Fibroblast of villous mesenchyme (primary cell): ENCODE measurements at regions not wholly inside any gene's neighbourhood (a gene's known extent, or its start where the extent isn't known, plus 50 kb on each side); places are given as distances from the start of the nearest gene placed in this dataset.
A peak's percentile ranks its signal among the peaks of the same experiment; 100 is the strongest.

ENCODE experiments used
- DNase-seq: peaks from one replicate; pipeline ENCODE4 v3.0.0-alpha.2; 2010; ENCODE audit warnings: low read depth
- H3K4me3 ChIP-seq: 2 replicates; pipeline ENCODE4 v1.5.1; 2011; ENCODE audit warnings: low read depth, mild to moderate bottlenecking, low read length
- TF ChIP-seq, protein P1 (sequence below): IDR thresholded peaks from 2 replicates; pipeline ENCODE4 v1.5.1; 2012; ENCODE audit warnings: low read depth, mild to moderate bottlenecking, low read length; ENCODE audit not compliant: insufficient read depth

GRCh38 chr3:73855813-73856212, 231.1 kb upstream of the PDZRN3 start:
- DNase-seq = no peak
- TF ChIP-seq, protein P1, sequence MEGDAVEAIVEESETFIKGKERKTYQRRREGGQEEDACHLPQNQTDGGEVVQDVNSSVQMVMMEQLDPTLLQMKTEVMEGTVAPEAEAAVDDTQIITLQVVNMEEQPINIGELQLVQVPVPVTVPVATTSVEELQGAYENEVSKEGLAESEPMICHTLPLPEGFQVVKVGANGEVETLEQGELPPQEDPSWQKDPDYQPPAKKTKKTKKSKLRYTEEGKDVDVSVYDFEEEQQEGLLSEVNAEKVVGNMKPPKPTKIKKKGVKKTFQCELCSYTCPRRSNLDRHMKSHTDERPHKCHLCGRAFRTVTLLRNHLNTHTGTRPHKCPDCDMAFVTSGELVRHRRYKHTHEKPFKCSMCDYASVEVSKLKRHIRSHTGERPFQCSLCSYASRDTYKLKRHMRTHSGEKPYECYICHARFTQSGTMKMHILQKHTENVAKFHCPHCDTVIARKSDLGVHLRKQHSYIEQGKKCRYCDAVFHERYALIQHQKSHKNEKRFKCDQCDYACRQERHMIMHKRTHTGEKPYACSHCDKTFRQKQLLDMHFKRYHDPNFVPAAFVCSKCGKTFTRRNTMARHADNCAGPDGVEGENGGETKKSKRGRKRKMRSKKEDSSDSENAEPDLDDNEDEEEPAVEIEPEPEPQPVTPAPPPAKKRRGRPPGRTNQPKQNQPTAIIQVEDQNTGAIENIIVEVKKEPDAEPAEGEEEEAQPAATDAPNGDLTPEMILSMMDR = no peak
- no peak overlapping the region for H3K4me3 ChIP-seq

DNA sequence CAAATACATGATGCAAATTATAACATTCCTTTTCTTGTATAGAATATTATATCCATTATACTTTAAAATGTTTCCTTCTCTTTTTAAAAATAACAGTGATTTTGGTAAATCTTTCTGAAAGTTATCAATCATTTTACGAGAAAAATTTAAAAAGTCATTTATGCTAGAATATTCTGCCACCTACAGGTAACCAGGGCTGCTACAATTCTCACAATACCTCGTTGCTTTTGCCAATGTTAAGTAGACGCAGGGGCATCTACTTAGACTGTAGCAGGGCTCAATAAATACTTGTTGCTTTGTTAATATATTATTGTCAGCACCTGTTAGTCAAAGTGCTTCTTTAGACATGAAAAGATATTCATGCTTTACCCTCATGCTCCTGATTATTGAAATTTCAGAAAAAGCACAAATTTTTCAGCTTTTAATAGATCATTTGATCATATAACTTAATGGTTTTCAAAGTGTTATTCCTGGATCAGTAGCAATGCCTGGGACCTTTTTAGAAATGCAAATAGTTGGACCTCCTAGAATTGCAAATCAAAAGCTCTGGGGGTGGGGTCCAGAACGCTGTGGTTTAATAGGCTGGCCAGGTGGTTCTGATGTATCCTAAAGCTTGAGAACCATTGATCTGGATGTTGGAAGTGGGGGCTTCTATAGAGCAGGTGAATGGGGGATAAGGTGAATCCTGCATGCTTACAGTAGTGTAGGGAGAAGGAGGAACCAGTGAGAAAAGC, 223.6 kb upstream of the PDZRN3 start:
- TF ChIP-seq, protein P1 = peak; percentile 61
- no peak overlapping the region for H3K4me3 ChIP-seq
- peak; percentile 28 for DNase-seq

GRCh38 chr3:73846951-73847350, 222.2 kb upstream of the PDZRN3 start:
- DNase-seq = no peak
- TF ChIP-seq, protein P1 = no peak

DNA sequence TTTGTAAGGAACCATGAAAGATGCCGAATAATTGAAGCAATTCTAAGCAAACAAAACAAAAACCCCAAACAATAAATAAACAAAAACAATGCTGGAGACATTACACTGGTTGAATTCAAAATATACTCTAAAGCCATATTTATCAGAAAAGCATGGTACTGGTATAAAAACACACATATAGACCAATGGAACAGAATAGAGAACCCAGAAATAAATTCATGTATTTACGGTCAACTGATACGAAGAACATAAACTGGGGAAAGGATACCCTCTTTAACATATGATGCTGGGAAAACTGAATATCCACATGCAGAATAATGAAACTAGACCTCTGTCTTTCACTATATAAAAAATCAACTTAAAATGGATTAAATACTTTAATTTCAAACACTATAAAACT, 214.3 kb upstream of the PDZRN3 start:
- TF ChIP-seq, protein P1 = no peak
- no peak overlapping the region for H3K4me3 ChIP-seq
- DNase-seq = no peak

More at GRCh38 chr3:73846951-73847350, 222.2 kb upstream of the PDZRN3 start:
- no peak overlapping the region for H3K4me3 ChIP-seq

DNA sequence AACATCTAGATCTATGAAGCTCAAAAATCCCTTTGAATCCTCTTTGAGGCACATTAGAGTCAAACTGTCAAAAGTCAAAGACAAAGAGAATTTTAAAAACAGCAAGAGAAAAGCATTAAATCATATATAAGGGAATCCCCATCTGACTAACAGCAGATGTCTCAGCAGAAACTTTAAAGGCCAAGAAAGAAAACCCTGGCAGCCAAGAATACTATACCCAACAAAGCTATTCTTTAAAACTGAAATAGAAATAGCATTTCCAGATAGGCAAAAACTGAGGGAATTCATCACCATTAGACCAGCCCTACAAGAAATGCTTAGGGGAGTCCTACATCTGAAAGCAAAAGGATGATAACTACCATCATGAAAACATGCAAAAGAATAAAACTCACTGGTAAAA, 211.2 kb upstream of the PDZRN3 start:
- no peak overlapping the region for H3K4me3 ChIP-seq
- DNase-seq = no peak
- TF ChIP-seq, protein P1 = no peak

GRCh38 chr3:73832426-73832825, 207.7 kb upstream of the PDZRN3 start:
- TF ChIP-seq, protein P1 = no peak
- peak; percentile 25 for DNase-seq

GRCh38 chr3:73828348-73828747, 203.6 kb upstream of the PDZRN3 start:
- TF ChIP-seq, protein P1 = no peak
- DNase-seq = no peak
- no peak overlapping the region for H3K4me3 ChIP-seq

More at GRCh38 chr3:73832426-73832825, 207.7 kb upstream of the PDZRN3 start:
- H3K4me3 ChIP-seq = no peak overlapping the region
